Kidney capillary endothelial cell (primary cell): ENCODE measurements at regions not wholly inside any gene's neighbourhood (a gene's known extent, or its start where the extent isn't known, plus 50 kb on each side); places are given as distances from the start of the nearest gene placed in this dataset.

ENCODE experiments used
- DNase-seq: peaks from one replicate; pipeline ENCODE4 v3.0.0-alpha.2; 2018; ENCODE audit warnings: low spot score

- no peak for DNase-seq
Observed at GRCh38 chr2:215769246-215769645, 244.1 kb downstream of the MREG start.

DNA sequence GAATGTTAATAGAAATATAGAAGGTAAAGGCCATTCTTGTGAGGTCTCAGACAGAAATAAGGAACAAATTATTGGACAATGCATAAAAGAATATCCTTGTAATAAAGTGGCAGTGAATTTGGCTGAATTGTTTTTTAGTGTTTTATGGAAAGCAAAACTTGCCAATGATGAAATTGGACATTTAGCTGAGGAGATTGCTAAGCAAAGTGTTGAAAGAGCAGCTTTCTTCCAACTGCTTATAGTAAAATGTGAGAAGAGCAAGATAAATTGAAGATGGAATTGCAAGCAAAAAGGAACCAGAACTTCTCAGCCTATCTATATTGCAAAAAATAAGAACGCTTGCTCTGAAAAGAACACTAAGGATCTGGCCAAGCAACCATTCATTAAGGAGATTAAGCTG lies 245.7 kb downstream of the MREG start:
- DNase-seq: no peak

GRCh38 chr2:215765729-215766360 lies 247.5 kb downstream of the MREG start:
- DNase-seq: no peak

DNA sequence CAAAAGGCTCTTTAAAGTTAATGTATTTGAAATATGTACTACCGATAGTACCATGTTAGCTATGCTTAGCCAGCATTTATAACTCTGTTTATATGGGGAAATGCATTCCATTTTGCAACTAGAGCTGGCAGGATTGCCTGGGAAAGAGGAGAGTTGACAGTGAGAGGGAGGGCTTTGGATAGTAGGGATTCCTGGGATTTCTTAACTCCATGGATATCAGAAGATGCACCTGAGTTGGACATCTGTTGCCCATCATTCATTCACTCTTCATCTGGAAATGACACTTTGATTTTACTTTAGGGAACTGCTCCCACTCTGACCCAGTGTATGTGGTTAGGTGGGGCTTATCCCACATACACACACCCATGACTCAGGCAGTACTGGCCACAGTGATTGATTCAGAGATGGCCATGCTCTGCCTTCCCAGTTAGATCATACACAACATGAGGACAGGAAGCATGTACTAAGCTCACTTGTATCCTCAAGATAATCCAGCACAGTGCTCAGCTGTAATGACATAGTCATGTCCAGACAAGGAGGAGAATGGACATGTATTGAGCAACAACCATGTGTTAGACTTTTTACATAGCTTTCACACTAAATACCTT lies 248.8 kb downstream of the MREG start:
- no peak for DNase-seq

DNA sequence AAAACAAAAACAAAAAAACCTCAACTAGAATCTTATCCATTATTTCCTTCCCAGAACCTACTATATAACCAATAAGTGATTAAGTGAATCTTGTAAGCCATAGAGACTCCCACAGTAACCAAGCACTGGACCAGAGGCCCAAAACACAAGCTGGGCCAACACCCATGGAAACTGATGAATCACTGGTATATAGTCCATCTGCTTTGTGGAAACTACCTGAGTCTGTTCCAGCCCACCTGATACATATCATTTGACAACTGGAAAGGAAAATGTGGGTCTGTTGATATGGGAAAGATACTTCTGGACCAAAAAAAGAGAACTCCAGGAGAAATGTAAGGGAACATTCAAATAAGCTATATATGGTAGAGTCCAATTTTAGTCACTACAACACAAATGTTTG lies 252.8 kb downstream of the MREG start:
- no peak for DNase-seq

DNA sequence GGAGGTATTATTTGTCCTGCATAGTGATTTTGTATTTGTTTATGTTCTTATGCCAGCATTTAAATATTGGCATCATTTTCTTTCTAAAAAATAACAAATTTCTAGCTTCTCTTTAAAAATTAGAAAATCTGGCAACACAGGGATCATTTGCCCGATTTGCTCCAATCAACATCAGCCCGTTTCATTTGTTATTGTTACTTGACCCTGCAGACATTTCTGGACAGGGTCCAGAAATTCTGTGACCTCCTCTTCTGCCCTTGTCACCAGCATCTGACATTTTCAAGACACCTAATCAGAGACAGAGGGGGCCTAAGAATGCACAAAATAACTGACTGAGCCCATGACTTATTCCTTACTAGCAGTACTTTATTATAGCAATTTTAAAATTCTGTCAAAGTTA lies 253.3 kb downstream of the MREG start:
- no peak for DNase-seq

- peak; percentile 47 for DNase-seq
Observed at GRCh38 chr2:215758691-215759090, 254.7 kb downstream of the MREG start.

DNA sequence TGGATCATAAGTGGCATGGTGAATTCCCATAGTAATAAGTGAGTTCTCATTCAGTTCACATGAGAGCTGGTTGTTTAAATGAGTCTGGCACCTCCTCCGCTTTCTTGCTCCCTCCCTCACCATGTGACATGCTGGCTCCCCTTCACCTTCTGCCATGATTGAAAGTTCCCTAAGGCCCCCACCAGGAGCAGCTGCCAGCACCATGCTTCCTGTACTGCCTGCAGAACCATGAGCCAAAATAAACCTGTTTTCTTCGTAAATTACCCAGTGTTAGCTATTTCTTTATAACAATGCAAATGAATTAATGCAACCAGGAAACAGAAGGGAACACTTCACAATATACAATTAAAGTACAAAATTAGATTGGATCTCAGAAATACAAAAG lies 257.0 kb downstream of the MREG start:
- DNase-seq: no peak

DNA sequence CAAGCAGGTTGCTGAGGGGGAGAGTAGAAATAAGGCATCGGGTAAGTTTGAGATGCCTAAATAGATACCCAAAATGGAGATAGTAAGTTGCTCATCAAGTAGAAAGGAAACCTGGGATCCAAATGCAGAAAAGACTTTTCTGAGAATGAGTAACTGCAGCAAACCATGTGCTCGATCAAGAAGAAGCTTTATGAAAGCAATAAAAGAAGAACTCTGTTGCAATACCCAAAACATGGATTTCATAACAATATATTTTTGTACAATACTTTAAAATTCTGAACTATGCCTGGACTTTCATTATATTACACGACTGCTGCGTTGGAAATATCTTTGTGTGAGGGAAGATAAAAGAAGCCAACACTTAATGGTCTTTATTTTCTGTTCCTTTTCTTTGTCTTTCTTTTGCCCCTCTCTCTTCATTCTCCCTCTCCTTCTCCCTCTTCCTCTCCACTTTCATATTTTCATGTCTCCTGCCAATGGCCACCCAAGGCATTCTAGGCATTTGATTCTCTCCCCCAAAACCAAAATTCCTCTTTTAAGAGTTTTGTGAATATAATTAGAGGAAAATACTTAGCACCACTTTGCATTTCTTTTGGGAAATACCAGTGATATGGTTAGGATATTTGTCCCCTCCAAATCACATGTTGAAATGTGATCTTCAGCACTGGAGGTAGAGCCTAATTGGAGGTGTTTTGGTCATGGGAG lies 257.6 kb downstream of the MREG start:
- DNase-seq: no peak

GRCh38 chr2:215754546-215754945 lies 258.8 kb downstream of the MREG start:
- no peak for DNase-seq

- DNase-seq: no peak
Observed at GRCh38 chr2:215753808-215754207, 259.5 kb downstream of the MREG start.

DNA sequence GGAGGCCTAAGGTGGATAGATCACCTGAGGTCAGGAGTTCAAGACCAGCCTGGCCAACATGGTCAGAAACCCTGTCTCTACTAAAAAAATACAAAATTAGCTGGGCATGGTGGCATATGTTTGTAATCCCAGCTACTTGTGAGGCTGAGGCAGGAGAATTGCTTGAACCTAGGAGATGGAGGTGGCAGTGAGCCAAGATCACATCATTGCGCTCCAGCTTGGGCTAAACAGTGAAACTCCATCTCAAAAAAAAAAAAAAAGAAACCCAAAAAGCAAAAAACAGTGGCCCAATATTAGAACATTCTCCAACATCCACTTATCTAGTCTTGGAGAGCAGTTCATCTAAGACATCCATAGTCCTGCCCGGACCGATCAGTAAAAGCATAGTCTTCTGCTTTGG lies 260.4 kb downstream of the MREG start:
- no peak for DNase-seq

- no peak for DNase-seq
Observed at GRCh38 chr2:215752436-215752835, 260.9 kb downstream of the MREG start.

DNA sequence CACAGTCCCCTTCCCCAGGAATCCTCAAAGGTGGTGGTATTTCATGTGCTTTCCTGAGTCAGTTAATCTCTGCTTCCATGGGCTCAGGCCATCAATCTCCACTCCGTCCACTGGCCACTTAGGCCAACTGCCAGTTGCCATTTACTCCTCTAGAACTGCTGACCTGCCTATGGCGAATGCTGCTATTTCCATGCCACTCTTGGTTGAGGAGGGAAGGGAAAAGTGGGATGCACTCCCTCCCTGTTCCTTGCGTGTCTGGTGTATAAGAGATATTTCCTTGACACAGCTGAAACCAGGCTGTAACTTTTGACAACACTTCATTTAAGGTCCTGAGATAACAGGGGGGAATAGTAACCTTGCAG lies 261.5 kb downstream of the MREG start:
- DNase-seq: no peak

DNA sequence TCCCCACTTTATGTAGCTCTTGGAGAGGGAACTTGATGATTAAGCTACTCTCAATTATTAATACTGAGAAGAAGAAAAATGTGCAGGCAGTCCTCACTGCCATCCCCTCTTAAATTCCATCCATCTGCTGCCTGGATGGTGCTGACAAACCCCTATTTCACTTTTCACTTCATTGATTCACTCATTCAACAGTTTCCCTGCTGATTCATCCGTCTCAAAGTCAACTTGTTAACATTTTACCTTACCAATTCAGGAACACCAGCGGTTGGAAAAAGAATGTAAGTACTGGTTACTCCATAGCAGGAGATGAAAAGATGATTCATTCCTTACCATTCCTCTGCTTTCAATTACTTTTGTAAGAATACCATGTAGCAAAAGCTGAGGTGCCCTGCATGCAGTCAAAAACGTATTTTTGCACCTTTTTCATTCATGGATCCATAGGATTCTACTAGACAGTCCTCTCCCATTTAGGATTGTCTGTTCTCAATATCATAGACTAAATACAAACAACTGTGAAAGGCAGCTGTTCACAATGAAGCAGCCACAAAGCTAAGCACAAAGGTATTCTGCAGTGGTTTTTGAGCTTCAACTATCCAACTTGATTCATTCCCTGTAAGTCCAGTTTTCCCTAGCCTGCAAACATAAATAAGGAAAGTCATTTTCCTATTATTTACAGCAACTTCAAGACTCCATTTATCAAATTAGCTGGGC lies 262.0 kb downstream of the MREG start:
- no peak for DNase-seq

DNA sequence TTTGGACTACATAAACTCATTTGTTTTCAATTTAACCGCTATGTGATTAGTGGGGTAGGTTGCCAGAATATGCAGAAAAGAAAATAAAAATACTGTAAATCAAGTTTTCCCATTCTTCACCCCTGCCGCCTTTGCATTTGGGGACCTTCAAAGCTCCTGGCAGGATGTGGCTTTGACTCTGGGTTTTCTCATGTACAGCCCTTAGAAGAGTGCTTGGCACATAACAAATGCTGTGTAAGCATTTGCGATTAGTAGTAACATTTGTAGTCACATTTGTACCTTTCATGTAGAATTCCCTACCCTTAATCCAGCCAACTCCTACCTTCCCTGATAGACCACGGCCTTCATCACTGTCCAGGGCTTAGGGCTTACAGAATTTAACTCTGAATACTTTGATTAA lies 262.6 kb downstream of the MREG start:
- no peak for DNase-seq

DNA sequence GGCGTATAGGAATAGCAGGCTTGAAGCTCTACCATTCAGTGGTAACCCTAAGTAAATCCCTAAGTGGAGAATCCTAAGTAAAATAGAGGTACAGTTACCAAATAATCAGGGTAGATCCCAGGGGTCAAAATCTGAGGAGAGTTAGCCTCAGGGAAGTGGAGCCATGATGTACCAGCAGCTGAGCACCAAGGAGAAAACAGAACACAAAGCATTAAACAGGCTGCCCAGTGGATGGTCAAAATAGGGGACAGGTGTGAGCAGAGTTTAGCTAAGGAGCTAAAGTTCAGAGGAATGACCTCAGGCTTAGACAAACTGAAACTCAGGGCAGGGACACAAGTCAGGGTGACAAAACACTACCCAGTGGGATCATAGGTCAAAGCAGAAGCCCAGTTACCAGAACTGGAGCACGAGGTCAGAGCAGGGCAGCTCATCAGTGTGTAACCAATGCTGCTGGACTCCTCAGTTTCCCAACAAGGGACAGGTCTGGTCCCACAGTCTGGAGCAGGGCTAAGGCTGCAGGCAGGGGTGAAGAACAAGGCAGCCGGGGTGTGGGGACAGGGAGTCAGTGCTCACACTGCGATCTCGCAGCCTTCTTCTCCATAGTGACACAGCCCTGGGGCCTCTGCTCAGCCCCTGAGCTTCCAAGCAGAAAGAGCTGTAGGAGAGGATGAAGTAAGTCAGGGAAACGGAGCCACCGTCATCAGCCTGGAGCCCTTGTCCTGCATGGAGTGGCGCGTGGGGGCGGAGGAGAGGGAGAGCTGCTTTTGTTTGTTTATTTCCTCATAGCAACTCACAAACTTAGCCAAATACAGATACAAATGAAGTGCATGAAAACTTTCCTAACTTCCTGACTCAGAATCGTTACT lies 264.0 kb downstream of the MREG start:
- DNase-seq: no peak

DNA sequence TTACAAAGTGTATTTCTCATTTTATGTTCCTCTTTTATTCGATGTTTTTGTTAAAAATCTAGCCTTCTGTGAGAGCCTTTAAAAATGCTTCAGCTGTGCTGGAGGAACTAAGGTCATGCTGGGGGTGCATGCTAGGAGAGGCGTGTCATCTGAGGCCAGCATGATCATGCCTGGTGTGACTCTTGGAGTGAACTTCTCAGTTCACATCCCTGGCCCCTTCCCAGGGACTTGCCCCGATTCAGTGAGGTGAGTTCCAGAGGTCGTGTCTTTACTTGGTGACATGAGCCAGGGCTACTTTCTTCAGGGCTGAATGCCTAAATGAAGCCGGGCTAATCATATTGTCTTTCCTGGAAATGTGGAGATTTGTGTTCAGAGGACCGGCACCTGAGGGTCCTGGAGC lies 264.9 kb downstream of the MREG start:
- no peak for DNase-seq

- no peak for DNase-seq
Observed at GRCh38 chr2:215746887-215747615, 266.3 kb downstream of the MREG start.

GRCh38 chr2:215746226-215746886 lies 267.0 kb downstream of the MREG start:
- DNase-seq: no peak

DNA sequence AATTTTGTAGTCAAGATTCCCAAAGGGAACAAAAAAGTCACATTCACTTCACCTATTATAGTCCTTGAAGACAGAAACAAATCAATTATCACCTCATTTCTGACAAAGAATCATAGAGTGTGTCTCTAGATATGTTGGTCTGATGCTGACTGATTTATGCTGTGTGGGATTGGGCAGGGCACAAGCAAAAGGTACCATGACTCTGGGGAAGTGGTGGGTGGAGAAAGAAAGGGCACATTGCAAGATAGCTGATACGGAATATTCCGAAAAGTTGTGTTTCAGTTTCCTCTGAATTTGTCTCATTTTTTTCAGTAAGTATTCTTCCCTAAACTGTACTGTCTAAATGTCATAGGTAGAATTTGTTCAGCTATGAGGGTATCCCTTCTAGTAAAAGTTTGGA lies 268.0 kb downstream of the MREG start:
- DNase-seq: no peak
